ENCODE measurements at regions not wholly inside any gene's neighbourhood (a gene's known extent, or its start where the extent isn't known, plus 50 kb on each side); places are given as distances from the start of the nearest gene placed in this dataset.

DNA sequence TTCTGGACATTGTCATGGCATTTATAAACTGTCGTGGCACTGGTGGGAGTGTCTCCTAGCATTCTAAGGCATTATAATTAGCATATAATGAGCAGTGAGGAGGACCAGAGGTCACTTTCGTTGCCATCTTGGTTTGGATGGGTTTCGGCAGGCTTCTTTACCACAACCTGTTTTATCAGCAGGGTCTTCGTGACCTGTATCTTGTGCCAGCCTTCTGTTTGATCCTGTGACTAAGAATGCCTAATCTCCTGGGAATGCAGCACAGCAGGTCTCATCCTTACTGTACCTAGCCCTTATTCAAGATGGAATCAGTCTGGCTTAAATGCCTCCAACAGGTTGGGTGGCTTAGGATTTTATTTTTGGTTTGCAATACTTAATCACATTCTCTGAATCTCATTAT is 142.7 kb upstream of the GGTLC1 start:
- TF ChIP-seq, protein P1, sequence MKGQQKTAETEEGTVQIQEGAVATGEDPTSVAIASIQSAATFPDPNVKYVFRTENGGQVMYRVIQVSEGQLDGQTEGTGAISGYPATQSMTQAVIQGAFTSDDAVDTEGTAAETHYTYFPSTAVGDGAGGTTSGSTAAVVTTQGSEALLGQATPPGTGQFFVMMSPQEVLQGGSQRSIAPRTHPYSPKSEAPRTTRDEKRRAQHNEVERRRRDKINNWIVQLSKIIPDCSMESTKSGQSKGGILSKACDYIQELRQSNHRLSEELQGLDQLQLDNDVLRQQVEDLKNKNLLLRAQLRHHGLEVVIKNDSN (IDR thresholded peaks at IDR 0.05): no peak
- no peak for TF ChIP-seq TCF12 (IDR thresholded peaks at IDR 0.05; ENCODE audit: low read depth)
- TF ChIP-seq RAD21 (IDR thresholded peaks at IDR 0.05; ENCODE audit: low read depth): no peak
- TF ChIP-seq FOXM1 (IDR thresholded peaks at IDR 0.05; ENCODE audit: borderline replicate concordance, low read depth): no peak
- TF ChIP-seq TAF1 (IDR thresholded peaks at IDR 0.05; ENCODE audit: low read depth): no peak
- TF ChIP-seq YY1 (IDR thresholded peaks at IDR 0.05; ENCODE audit: low read depth): no peak

GRCh38 chr20:24129641-24130040 is 141.1 kb upstream of the GGTLC1 start:
- TF ChIP-seq TEAD4 (IDR thresholded peaks at IDR 0.05): no peak
- TF ChIP-seq MAX (IDR thresholded peaks at IDR 0.05): no peak

GRCh38 chr20:24124951-24125650 is 136.5 kb upstream of the GGTLC1 start:
- no peak for TF ChIP-seq EGR1 (IDR thresholded peaks at IDR 0.05)
- no peak for TF ChIP-seq RAD21 (IDR thresholded peaks at IDR 0.05; ENCODE audit: low read depth)
- no peak for TF ChIP-seq TCF12 (IDR thresholded peaks at IDR 0.05; ENCODE audit: low read depth)
- no peak for TF ChIP-seq ZBTB7A (IDR thresholded peaks at IDR 0.05; ENCODE audit: low read depth)
- TF ChIP-seq FOXM1 (IDR thresholded peaks at IDR 0.05; ENCODE audit: borderline replicate concordance, low read depth): no peak
- TF ChIP-seq, protein P1 (IDR thresholded peaks at IDR 0.05): no peak
- no peak for TF ChIP-seq NFIC (IDR thresholded peaks at IDR 0.05)
- no peak for TF ChIP-seq TAF1 (IDR thresholded peaks at IDR 0.05; ENCODE audit: low read depth)
- no peak for TF ChIP-seq CREB1 (IDR thresholded peaks at IDR 0.05; ENCODE audit: low read depth)
- TF ChIP-seq CEBPB (IDR thresholded peaks at IDR 0.05): no peak
- no peak for TF ChIP-seq TEAD4 (IDR thresholded peaks at IDR 0.05)

- no peak for TF ChIP-seq TEAD4 (IDR thresholded peaks at IDR 0.05)
- TF ChIP-seq EP300 (IDR thresholded peaks at IDR 0.05; ENCODE audit: borderline replicate concordance): no peak
- TF ChIP-seq, protein P1 (IDR thresholded peaks at IDR 0.05): no peak
- no peak for TF ChIP-seq FOXM1 (IDR thresholded peaks at IDR 0.05; ENCODE audit: borderline replicate concordance, low read depth)
- no peak for TF ChIP-seq MAX (IDR thresholded peaks at IDR 0.05)
Observed at GRCh38 chr20:24124003-24124402, 135.4 kb upstream of the GGTLC1 start.

- TF ChIP-seq CEBPB (IDR thresholded peaks at IDR 0.05) (no peak), TEAD4 (IDR thresholded peaks at IDR 0.05) (no peak), RAD21 (IDR thresholded peaks at IDR 0.05; ENCODE audit: low read depth) (no peak), YY1 (IDR thresholded peaks at IDR 0.05; ENCODE audit: low read depth) (no peak), MAX (IDR thresholded peaks at IDR 0.05) (no peak), NFIC (IDR thresholded peaks at IDR 0.05) (no peak)
- TF ChIP-seq, protein P2, sequence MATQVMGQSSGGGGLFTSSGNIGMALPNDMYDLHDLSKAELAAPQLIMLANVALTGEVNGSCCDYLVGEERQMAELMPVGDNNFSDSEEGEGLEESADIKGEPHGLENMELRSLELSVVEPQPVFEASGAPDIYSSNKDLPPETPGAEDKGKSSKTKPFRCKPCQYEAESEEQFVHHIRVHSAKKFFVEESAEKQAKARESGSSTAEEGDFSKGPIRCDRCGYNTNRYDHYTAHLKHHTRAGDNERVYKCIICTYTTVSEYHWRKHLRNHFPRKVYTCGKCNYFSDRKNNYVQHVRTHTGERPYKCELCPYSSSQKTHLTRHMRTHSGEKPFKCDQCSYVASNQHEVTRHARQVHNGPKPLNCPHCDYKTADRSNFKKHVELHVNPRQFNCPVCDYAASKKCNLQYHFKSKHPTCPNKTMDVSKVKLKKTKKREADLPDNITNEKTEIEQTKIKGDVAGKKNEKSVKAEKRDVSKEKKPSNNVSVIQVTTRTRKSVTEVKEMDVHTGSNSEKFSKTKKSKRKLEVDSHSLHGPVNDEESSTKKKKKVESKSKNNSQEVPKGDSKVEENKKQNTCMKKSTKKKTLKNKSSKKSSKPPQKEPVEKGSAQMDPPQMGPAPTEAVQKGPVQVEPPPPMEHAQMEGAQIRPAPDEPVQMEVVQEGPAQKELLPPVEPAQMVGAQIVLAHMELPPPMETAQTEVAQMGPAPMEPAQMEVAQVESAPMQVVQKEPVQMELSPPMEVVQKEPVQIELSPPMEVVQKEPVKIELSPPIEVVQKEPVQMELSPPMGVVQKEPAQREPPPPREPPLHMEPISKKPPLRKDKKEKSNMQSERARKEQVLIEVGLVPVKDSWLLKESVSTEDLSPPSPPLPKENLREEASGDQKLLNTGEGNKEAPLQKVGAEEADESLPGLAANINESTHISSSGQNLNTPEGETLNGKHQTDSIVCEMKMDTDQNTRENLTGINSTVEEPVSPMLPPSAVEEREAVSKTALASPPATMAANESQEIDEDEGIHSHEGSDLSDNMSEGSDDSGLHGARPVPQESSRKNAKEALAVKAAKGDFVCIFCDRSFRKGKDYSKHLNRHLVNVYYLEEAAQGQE (IDR thresholded peaks at IDR 0.05; ENCODE audit: low read depth): no peak
Observed at GRCh38 chr20:24118441-24119175, 130.0 kb upstream of the GGTLC1 start.

- TF ChIP-seq NFIC (IDR thresholded peaks at IDR 0.05) (no peak), CEBPB (IDR thresholded peaks at IDR 0.05) (no peak), FOXM1 (IDR thresholded peaks at IDR 0.05; ENCODE audit: borderline replicate concordance, low read depth) (no peak), CREB1 (IDR thresholded peaks at IDR 0.05; ENCODE audit: low read depth) (no peak), RAD21 (IDR thresholded peaks at IDR 0.05; ENCODE audit: low read depth) (no peak)
- TF ChIP-seq, protein P1 (IDR thresholded peaks at IDR 0.05): no peak
- TF ChIP-seq, protein P2 (IDR thresholded peaks at IDR 0.05; ENCODE audit: low read depth): no peak
Observed at GRCh38 chr20:24118034-24118433, 129.5 kb upstream of the GGTLC1 start.

All from Ishikawa (cell line).